Inferior parietal cortex (tissue), 1 donor: ENCODE measurements at regions not wholly inside any gene's neighbourhood (a gene's known extent, or its start where the extent isn't known, plus 50 kb on each side); places are given as distances from the start of the nearest gene placed in this dataset.

ENCODE experiments used
- DNase-seq: peaks from one replicate; pipeline ENCODE4 v3.0.0-alpha.2; 2016; ENCODE audit errors: extremely low spot score

DNA sequence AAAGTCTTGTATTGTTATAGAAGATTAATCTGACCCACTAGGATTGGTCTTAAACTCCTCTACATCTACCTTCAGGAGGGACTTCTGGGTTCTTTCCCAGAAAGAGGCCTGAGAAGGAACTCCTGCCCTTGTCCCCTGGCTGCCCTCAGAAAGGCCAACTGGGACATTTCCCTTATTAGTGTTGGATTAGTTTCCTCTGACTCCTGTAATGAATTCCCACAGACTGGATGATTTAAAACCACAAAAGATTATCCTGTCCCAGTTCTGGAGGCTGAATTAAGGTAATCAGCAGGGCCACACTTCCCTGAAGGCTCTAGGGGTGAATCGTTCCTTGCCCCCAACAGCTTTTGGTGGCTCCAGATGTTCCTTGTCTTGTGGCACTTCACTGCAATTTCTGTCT, 102.8 kb upstream of the NMNAT3 start:
- no peak for DNase-seq

DNA sequence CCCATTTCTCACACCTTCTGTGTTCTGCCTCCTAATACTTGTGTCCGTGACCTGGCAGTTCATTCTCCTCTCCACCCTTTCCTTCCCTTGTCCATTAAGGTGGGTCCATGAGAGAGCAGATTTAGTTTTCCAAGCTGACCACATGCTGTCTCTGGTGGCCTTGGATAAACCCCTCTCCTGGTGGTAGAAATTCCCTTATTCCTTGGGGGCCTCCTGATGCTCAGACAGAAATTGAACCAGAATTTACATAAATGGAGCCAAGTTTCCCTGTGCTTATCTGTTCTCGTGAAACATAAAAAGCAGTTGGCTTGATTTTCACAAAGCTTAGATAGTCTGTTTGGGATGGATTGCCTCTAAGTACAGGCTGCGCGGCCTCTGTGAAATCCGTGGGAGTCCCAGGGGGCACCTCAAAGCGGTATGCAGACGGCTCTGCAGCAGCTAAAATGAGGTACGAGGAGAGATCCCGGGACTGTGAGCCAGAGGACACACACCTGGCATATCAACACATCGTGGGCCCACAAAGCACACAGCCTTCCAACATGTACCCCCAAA, 101.0 kb upstream of the NMNAT3 start:
- no peak for DNase-seq

DNA sequence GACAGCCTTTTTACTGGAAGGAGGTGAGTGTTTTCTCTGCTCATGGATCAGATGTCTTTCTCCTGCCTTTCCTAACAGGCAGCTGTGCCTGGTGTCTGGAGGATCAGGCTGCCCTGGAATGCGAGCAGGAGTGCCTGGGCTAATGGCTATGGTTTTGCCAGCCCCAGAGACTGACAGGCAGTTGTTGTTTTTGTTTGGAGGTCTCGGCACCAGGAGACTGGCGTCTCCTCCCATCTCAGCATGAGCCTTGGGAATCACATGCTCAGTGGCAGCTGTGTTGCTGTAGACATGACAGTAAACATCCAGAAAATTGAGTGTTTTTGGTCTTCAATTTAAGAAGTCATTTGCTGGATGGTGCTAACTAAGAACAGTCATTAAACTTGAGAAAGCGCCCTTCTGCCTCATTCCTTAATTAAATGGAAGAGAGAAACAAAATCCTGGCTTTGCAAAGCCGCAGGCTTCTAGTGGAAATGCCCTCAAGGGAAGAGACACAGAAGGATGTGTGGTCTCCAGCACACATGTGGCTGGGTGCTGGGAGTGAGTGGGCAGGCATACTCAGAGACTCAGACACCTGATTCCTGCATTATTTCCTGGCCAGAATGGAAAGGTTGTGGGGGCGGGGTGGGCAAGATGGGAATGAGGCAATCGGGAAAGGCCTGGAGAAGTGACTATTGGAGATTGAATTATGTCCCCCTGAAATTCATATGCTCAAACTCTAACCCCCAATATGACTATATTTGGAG, 97.0 kb upstream of the NMNAT3 start:
- DNase-seq, result no peak

DNA sequence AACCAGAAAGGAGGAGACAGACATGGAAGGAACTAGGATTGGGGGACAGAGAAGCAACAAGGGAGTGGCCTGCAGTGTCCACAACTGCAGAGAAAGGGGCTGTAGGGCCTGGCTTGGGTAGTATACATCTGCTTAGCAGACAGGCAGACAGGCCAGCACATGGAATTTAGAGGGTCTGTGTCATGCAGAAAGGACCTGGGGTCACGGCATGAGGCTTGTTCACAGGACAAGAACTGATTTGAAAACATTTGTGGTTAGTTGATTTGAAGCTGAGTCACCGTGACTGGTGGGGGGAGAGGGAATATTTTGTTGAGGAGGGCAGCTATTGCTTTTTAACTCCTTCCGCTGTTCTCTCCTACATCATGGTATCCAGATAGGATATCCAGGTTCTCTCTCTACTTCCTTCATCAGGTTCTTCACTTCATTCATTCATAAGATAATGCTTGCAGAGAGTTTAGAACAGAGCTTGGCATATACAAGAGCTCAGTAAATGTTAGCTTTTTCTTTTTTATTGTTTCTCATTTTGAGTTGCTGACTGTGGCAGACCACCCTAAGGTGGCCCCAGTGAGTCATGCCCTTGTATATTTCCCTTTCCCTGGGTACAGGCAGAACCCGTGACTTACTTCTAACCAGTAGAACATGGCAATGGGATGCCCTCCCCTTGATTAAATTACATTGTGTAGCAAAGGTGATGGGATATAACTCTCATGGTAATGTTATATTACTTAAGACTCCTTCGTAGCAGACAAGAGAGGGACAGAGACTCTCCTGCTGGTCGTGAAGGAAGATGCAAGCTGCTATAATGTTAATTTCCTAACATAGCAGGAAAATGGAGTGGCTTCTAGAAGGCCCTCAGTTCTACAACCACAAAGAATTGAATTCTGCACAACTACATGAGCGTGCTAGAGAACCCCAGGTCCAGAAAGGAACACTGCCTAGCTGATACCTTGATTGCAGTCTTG, 95.0 kb upstream of the NMNAT3 start:
- DNase-seq, result no peak

DNA sequence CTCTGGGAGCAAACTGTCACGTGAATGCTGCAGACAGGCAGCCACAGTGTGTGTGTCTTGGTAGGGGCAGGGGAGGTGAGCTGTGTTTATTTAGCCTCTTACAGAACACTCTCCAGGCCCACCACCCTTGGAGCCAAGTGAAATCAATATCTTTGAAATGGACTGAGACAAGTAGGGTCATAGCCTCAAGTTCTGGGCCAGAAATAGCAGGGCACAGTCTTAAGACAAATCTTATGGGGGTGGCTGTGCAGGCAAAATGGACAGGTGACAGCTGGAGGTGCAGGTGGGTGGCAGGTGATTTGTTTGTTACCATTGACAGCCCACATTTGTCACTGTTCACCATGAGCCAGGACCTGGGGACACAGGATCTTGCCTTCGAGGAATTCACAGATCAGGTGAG, 93.6 kb upstream of the NMNAT3 start:
- DNase-seq, result no peak

DNA sequence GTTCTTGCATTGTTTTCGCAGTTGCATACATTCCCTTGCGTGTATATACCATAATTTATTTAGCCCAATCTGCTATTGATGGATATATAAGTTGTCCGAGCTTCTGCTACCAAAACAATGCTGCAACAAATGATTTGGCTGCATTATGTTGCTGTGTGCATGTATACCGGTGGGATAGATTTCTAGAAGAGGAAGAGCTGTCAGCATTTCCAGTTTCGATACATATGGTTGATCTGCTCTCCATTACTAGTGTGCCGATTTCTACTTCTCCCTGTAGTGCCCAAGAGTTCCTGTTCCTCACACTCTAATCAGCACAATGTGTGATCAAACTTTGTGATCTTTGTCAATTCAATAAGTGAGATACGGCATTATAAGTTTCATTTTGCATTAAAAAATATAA, 92.8 kb upstream of the NMNAT3 start:
- DNase-seq, result no peak

DNA sequence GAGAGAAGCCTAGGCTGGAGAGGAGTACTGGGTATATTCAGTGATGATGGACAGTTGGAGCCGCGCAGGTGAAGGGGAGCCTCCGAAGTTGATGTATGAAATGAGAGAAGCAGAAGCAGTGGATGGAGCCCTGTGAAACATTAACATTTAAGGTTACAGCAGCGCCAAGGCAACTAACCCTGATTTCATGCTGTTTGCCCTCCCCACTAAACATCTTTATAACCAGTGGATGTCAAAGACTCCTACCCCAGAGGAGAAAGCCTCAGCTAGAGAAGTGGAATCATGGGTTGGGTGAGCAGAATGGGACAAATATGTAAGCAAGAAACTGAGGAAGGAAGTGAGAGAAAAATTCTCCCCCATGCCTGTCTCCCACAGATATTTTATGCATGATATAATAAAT, 92.0 kb upstream of the NMNAT3 start:
- DNase-seq, result no peak

DNA sequence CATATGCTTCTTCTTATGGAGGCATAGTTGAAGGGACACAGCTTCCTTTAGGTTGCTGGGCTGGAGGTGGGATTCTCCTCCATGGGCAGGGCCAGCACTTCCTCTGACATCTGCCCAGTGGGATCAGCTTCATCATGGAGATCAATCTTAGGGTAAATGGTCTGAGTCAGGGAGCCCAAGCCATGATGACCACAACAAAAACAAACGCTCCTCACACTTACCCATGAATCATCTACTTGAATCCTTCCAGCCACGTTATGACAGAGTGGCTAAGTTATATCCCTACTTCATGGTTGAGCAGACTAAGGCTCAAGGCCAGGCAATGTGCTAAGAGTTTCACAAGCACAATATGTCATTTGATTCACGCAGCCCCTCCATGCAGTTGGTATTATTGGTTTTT, 87.2 kb upstream of the NMNAT3 start:
- DNase-seq, result no peak

DNA sequence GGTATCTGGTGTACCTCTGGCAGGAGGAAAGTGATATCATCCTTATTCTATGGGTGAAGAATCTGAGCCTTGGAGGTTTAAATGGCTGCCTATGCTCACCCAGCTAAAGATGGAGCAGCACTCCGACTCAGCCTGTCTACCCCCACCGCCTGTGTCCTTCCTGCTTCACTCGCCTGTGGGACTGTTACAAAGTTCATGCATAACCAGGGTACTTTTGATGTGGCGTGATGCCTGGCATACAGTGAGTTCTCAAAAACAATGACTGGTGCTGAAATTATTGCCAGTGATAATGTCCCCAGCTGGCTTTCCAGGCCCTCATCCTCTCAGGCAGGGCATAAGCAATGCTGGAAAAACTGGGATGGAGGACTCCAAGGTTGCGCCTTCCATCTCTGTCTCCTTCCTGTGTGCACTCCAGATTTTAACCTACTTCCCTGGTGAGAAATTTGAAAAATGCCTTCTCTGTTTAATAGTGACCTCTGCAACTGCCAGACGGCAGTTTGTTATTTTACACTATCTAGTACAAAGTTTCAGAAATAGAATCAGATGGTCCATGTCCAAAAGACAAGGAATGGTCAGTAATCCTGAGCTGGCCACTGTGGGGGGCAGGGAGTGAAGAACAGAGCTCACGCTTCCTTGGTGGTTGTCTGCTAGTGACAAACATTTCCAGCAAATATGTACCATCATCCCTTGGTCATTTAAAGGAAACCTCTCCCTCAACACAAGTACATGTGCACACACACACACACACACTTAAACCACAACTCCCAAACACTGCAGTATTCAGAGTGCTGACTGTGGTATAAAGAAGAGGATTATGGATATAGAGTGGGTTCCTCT, 86.5 kb upstream of the NMNAT3 start:
- DNase-seq, result no peak

DNA sequence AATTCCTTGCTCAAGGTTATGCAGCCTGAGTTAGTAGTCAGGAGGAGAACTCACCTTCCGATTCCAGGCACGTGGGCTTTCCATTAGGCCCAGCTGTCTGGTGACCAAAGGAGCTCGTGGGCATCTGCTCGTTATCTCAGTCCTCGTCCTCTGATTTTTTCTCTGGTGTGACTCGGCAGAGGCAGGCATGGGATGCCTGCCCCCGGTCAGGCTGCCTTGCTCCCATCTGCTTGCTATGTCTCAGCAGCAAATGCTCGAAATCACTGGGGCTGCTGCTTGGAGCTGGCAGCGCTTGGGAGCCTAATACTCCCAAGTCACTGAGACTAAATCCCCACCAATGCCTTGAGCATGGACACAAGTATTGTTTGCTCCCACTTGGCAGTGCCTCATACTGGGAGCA, 84.5 kb upstream of the NMNAT3 start:
- DNase-seq, result no peak

DNA sequence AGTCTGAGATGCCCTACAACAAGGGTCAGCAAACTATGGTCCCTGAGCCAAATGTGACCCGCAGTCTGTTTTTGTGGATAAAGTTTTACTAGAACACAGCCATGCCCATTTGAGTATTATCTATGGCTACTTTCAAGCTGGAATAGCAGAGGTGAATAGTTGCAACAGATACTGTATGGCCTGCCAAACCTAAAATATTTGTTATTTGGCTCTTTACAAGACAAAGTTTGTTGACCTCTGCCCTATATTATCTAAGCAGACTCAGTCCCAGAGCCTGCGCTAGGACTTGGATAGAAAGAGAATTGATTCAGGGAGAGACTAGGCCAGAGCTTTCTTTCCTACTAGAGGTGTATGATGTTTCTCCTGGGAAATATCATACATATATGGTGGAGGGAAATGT, 81.7 kb upstream of the NMNAT3 start:
- no peak for DNase-seq

DNA sequence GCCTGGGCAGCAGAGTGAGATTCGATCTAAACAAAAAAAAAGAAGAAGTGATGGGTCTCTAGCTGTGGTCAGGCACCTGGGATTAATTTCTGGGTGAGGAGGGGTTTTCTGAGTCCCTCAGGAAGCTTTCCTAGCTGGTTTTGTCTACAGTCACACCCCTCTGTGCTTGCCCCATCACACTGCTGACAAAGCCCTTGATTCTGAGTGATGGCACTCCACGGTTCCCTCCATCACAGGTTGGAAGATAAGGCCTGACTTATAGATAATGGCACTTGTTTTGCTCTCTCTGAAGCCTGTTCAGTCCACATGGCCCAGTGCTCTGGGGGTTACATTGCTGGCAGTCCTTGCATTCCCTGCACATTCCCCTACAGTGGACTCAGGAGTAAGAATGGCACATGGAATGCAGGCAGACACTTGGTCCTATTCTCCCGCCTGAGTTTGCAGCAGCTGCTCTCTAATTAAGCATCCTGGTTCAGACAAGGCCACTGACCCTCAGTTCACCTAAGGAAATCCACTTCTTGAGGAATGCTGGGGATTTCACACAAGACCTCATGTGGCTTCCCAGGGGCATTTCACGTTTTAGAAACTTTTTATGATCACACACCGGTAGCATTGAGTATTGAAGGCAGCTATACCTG, 81.0 kb upstream of the NMNAT3 start:
- DNase-seq, result no peak

DNA sequence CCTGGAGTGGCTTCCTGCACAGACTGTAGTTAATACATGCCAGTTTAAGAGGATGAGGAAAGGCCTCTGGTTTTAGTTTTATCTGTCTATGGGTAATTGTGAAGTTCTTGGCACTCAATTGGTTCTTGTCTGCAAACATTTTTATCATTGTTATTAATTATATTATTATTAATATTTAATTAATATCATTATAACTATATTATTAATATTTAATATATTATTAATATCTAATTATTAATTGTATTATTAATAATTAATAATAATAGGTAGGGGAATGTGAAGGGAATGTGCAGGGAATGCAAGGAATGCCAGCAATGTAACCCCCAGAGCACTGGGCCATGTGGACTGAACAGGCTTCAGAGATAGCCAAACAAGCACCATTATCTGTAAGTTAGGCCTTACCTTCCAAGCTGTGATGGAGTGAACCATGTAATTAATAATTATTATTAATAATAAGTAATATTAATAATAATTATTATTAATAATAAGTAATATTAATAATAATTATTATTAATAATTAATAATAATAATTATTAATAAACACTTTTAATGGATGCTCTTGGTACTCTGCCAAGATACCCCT, 79.8 kb upstream of the NMNAT3 start:
- DNase-seq, result no peak

DNA sequence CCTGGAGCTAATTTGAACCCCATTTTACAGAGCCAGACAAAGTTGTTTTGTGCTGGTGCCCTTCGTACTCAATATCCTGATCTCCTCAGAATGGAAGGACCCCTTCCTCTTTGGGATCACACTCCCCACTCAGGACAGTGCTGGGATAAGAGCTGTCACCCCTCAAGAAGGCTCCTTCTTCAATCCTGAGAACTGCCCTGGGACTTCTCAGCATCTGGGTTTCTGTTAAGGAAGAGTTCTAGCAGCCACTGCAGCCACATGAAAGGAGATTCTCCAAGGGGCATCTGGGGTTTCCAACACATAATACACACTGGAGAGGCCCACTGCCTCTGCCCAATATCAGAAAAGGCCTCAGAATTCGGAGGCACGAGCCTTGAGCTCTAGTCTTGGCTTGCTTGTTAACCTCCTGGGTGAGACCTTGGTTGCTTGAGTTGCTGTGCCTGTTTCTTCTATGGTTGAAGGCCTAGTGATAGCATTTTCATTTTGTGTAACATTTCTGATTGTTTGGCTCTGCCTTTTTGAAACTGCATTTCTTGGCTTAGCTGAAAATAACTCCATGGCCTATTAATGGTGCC, 78.8 kb upstream of the NMNAT3 start:
- no peak for DNase-seq

DNA sequence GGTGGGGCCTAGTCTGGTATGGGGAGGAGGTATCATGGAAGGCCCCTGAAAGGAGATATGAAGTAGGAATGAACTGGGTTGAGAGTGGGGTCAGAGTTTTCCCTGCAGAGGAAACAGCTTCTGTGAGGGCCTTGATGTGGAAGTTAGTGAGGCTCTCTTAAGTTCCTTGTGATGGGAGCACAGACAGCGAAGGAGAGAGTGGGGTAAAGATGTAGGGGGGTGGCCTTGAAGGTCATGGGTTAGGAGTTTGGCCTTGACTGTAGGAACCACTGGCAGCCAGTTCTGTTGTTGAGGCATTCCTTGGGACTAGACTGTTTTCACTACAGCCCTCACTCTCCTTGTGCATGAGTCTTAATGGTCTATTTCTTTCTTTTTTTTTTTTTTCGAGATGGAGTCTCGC, 77.8 kb upstream of the NMNAT3 start:
- DNase-seq, result no peak

DNA sequence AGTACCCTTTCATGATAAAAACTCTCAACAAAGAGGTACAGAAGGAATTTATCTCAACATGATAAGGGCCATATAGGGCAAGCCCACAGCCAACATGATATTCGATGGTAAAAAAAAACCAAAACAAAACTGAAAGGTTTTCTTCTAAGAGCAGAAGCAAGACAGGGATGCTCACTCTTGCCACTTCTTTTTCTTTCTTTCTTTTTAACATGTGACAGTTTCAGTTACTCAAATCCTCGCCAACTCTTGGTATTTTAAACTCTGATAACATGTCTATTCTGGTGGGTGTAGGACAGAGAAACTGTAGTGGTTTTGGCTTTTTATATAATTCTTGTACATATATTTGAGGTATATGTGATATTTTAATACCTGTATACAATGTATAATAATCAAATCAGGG, 74.0 kb upstream of the NMNAT3 start:
- no peak for DNase-seq

DNA sequence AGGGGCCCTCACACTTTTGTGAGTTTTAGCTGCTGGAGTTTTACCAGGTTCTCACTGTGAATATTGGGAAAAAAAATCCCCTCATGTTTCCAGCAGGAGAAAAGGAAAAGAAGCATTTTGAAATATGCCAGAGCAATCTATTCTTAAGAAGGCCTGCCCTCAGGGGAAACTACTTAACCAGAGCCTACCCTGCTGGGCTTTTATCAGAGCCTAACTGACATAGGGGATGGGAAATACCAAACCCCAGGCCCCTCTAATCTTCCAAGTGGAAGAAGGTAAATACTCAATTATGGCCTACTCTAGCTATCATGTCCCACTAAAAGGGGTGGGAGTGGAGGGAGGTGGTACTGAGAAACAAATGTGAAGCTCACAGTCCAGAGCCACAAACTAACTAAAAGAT, 68.7 kb upstream of the NMNAT3 start:
- no peak for DNase-seq

DNA sequence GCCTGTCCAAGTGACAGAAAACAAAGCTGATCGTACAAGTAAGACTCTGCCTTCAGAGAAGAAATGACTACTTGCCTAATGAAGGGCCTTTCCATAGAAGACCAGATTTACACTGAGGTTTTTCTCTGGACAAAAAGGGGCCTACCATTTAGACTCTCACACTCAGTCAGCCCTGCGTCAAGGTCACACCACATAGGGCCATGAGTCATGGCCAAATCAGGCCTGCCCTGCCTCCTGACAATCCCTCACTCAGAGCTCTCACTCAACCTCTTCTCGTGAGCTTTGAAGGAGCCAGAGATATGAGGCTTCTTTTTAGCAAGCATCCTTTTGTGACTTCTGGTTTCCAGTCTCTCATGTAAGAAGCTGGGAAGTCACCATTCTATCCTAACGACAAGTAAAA, 68.1 kb upstream of the NMNAT3 start:
- DNase-seq, result no peak

DNA sequence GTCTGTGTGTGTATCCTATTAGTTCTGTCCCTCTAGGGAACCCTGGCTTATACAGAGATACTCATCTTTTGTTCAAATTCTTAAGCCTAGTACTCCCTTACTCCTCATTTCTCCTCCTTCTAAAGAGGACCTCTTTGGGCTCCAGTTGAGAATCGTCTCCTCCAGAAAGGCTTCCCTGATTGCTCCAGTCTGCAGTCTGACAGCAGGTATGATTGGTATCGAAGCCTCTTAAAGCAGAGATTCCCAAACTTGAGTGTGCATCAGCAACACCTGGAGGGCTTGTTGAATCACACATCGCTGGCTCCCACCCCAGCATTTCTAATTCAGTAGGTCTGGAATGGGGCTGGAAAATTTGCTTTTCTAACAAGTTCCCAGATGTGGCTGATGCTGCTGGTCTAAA, 60.9 kb upstream of the NMNAT3 start:
- DNase-seq, result no peak

DNA sequence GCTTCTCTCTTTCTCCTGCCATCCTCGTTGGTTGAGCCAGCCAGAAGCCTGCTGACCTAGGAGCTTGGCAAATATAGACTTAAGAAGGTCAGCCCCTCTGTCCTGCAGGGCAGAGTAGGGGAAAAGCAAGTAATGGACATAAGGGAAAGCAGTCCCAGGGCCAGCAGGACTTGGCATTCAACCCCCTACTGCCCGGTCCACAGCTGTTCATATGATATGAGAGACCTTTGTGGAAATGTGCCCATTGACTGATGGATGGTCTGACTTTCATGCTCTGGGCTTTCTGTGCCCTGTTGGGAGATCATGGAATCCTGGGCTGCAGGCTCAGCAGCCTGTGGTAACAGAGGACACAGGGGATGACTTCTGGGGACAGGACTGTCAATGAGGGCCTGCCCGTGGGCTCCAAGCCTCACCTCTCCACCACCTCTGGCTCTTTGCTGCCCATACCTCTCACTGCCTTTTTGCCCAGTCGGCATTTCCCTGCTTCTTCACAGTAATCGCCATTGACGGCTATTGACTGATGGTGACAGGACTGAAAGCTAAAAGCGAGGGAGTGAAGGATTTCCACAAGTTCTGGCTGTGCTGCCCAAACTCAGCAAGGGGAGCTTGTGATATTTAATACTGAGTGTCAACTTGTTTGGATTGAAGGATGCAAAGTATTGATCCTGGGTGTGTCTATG, 60.0 kb upstream of the NMNAT3 start:
- DNase-seq, result no peak
